NOMO-1 (cell line): ENCODE measurements at regions not wholly inside any gene's neighbourhood (a gene's known extent, or its start where the extent isn't known, plus 50 kb on each side); places are given as distances from the start of the nearest gene placed in this dataset.

Experiments
- DNase-seq, 2 experiments: peaks; one replicate each; lab custom pipeline; 2025; ENCODE audit not compliant: unreplicated experiment in 2 of 2; lab: John Stamatoyannopoulos, UW

GRCh38 chr9:135415586-135415985 is 64.0 kb upstream of the PPP1R26 start:
- no peak for DNase-seq

- DNase-seq, result no peak
Measured at GRCh38 chr9:135416664-135417290, 62.8 kb upstream of the PPP1R26 start.

GRCh38 chr9:135418161-135418560 is 61.4 kb upstream of the PPP1R26 start:
- DNase-seq, result no peak

GRCh38 chr9:135419106-135419505 is 60.5 kb upstream of the PPP1R26 start:
- DNase-seq, result no peak

- no peak for DNase-seq
Measured at GRCh38 chr9:135422341-135422944, 57.1 kb upstream of the PPP1R26 start.

- DNase-seq, result no peak
Measured at GRCh38 chr9:135423725-135424124, 55.9 kb upstream of the PPP1R26 start.
